HG03095 (cell line): ENCODE measurements at regions not wholly inside any gene's neighbourhood (a gene's known extent, or its start where the extent isn't known, plus 50 kb on each side); places are given as distances from the start of the nearest gene placed in this dataset.

Experiments
- ATAC-seq: cut with Tn5 transposase; IDR thresholded peaks from one replicate; pipeline ENCODE4 v1.9.1; 2021; ENCODE audit warnings: moderate library complexity; ENCODE audit not compliant: unreplicated experiment

DNA sequence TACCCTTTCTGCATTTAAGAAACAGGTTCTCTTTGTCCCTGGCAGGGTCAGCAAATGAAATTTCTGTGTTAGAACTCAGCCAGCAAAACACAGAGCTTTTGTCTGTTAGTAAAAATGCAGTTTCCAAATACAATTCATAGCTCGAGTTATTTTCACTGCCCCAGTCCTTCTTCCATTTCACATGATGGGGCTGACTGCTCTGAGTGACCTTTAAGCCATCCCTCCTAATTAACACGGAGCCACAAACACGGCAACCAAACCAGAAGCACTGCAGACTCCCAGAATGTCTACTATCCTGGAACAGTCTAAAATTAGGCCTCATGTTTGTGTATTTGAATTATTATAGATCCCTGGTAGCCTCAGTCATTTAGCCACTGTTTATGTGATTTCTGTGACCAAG lies 99.1 kb upstream of the RGS4 start:
- ATAC-seq = no peak

GRCh38 chr1:162966613-162967012 lies 102.5 kb upstream of the RGS4 start:
- ATAC-seq = no peak

- no peak for ATAC-seq
Measured at GRCh38 chr1:162964901-162965300, 103.9 kb upstream of the CCDC190 start.

- ATAC-seq = no peak
Measured at GRCh38 chr1:162956922-162957321, 95.9 kb upstream of the CCDC190 start.

DNA sequence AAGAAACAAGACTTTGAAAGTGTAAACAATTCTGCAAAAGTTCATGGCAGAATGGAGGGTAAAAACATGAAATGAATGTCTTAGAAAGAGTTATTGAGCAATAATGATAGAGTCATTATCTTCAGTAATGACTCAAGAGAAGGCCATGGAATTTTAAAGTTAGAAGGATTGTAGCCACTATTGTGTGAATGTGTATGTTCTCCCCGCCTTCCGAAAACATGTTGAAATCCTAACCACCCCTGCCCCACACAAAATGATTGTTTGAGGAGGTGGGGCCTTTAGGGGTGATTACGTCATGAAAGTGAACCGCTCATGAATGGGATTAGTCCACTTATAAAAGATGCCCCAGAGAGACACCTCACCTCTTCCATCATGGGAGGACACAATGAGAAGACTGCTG lies 93.8 kb upstream of the CCDC190 start:
- no peak for ATAC-seq

GRCh38 chr1:162952956-162953355 lies 92.0 kb upstream of the CCDC190 start:
- ATAC-seq = no peak

DNA sequence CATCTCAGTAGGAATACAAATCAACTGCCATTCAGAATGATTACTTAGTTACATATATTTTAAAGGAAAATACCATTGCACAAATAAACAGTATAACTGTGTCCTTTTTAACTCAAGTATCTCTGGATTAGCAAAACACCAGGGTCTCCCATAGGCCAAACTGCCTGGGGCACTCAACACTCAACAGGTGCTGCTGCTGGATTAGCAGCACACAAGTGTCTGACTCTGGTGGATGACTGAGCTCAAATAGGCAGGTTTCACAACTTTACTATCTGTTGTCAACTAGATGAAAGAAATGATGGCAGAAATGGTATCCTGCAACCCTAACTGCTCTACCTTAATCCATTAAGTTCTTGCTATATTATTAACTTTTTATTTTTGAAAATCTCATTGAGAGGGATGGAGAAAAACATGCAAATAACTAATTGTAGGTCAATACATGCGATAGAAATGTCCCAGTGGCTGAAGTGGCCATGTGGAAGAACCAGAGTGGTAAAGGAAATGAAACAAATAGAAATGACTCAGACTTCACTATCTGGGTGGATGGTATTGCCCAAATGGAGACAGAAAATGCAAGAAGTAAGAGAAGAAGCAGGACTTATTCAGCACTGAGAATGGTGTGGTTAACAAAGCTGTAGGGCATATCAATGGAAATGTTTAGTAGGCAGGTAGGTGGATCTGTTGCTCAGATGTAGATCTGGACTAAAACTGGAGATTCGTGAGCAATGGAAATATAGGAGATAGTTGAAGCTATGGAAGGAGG lies 90.8 kb upstream of the CCDC190 start:
- peak; percentile 82 for ATAC-seq

- no peak for ATAC-seq
Measured at GRCh38 chr1:162950187-162950586, 89.2 kb upstream of the CCDC190 start.

- ATAC-seq = no peak
Measured at GRCh38 chr1:162946701-162947100, 85.7 kb upstream of the CCDC190 start.

- no peak for ATAC-seq
Measured at GRCh38 chr1:162944974-162945674, 84.1 kb upstream of the CCDC190 start.

DNA sequence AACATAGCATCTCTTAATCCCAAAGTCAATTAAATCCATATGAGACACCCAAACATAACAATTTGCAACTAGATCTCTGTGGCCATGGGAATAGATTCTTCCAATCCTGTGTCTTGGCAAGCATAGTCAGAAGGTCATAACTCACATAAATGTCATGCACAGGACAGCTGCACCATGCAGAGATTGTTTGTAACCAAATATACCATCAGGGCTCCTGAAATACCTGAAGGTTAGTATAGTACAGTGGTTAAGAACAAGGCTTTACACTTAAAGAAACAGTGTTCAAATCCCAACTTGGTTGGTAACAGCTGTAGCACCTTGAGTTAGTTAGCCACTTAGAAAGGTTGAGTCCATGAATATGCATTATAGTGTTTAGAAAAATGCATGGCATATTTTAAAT lies 82.6 kb upstream of the CCDC190 start:
- no peak for ATAC-seq

- ATAC-seq = no peak
Measured at GRCh38 chr1:162942916-162943559, 82.1 kb upstream of the CCDC190 start.

DNA sequence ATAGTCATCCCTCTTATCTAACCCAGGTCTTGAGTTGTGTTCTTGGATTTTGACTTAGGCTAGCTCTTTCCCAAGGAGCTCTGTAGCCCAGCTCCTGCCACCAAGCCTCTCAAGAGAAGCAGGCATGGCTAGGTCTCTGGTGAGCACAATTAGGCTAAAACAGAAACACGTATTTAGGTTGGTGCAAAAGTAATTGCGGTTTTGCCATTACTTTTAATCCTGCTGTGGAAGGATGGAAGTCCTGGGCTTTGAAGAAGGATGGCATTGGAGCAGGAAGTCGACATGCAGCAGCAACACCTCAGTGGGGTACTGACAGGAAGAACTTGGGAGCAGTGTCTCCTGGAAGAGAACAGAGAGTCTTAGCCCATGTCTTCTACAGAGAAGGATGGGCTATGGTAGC lies 80.0 kb upstream of the CCDC190 start:
- ATAC-seq = no peak

DNA sequence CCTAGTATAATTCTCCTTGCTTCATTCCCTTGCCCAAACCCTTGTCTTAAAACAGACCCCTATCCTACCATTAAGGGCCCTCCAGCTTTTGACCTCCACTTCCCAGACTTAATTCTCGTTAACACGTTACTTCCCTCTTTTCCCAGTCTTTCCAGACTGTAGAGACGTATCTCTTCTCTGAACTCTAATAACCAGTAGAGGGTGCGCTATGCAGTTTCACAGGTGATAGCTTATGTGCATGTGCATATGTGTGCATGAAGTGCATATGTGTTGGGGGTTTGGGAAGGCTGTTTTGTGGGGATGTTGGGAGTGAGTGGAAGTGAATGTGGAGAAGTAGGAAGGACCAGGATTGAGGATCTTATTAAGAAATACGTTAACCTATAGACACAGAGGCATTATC lies 78.1 kb upstream of the CCDC190 start:
- no peak for ATAC-seq

GRCh38 chr1:162937716-162938395 lies 76.9 kb upstream of the CCDC190 start:
- no peak for ATAC-seq

- no peak for ATAC-seq
Measured at GRCh38 chr1:162930976-162931560, 70.1 kb upstream of the CCDC190 start.

- ATAC-seq = no peak
Measured at GRCh38 chr1:162930532-162930931, 69.6 kb upstream of the CCDC190 start.

DNA sequence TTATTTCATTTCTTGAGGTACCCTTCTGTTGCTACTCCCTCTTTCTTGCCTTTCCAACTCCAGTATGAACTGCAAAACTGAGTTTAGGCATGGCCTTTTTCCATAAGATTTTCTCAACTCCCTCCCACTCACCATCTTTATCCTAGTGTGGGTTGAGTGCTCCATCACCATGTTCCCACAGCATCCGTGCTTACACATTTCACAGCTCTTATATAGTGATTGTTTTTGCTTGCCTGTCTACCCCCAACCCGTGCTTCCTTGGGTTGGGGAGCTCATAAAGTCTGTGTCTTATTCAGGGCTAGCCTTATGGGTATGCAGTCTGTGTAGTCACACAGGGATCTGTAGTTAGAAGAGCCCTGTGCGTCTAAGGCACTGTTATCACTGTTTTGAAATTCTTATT lies 68.2 kb upstream of the CCDC190 start:
- no peak for ATAC-seq

- no peak for ATAC-seq
Measured at GRCh38 chr1:162928141-162928540, 67.2 kb upstream of the CCDC190 start.

GRCh38 chr1:162927421-162927820 lies 66.4 kb upstream of the CCDC190 start:
- no peak for ATAC-seq

- no peak for ATAC-seq
Measured at GRCh38 chr1:162926906-162927305, 65.9 kb upstream of the CCDC190 start.
